Breast epithelium (tissue), 4 donors: ENCODE measurements at regions not wholly inside any gene's neighbourhood (a gene's known extent, or its start where the extent isn't known, plus 50 kb on each side); places are given as distances from the start of the nearest gene placed in this dataset.

Experiments
- DNase-seq, 2 donors: peaks; one replicate each; pipeline ENCODE4 v3.0.0-alpha.2; 2019; ENCODE audit warnings: low spot score in 2 of 2
- H3K27ac ChIP-seq, 2 donors: fragments of 200-600 bp; sonication (generic) in 1 of 2; one replicate each; pipeline ENCODE4 v1.5.1; 2016 to 2019; ENCODE audit warnings: mild to moderate bottlenecking in 1 of 2
- H3K27me3 ChIP-seq, 2 donors: fragments of 200-600 bp; sonication (generic) in 1 of 2; one replicate each; pipeline versions ENCODE4 v1.5.1 to v1.6.0; 2017 to 2019; ENCODE audit warnings: control low read depth in 1 of 2, mild to moderate bottlenecking in 1 of 2
- H3K36me3 ChIP-seq: fragments of 200-600 bp; one replicate; pipeline ENCODE4 v1.5.1; 2019
- H3K4me1 ChIP-seq, 2 donors: fragments of 200-600 bp; sonication (generic); one replicate each; pipeline ENCODE4 v1.5.1; 2016 to 2019; ENCODE audit warnings: control low read depth in 1 of 2
- H3K4me3 ChIP-seq, 3 donors: fragments of 200-600 bp; sonication (generic); 1 replicate in 2 of 3; 2 replicates in 1 of 3; pipeline ENCODE4 v1.5.1; 2016 to 2019; ENCODE audit warnings: mild to moderate bottlenecking in 3 of 3, moderate library complexity in 2 of 3
- H3K9me3 ChIP-seq, 2 donors: fragments of 200-600 bp; sonication (generic) in 1 of 2; one replicate each; pipeline ENCODE4 v1.5.1; 2016 to 2019; ENCODE audit warnings: control low read depth in 1 of 2
- POLR2A ChIP-seq: fragments of 450-650 bp; IDR thresholded peaks from one replicate; pipeline ENCODE4 v1.6.1; 2016; ENCODE audit warnings: antibody characterized with exemption, mild to moderate bottlenecking, moderate library complexity
- POLR2AphosphoS5 ChIP-seq, 3 donors: sonication (generic); formaldehyde crosslinking; IDR thresholded peaks; one replicate each; pipeline ENCODE4 v1.6.1; 2017; ENCODE audit warnings: antibody characterized with exemption in 3 of 3
- intact Hi-C: fragments of 100-400 bp; cut with DNase I; formaldehyde crosslinking; loops from one replicate; pipeline ENCODE4 v1.15.1; 2023; ENCODE audit warnings: low total_unique reads
- TF ChIP-seq, protein P1 (sequence below), 3 donors: fragments of 450-650 bp; IDR thresholded peaks; one replicate each; pipeline ENCODE4 v1.5.1; 2016 to 2017; ENCODE audit warnings: antibody characterized with exemption in 3 of 3, mild to moderate bottlenecking in 3 of 3, moderate library complexity in 3 of 3

DNA sequence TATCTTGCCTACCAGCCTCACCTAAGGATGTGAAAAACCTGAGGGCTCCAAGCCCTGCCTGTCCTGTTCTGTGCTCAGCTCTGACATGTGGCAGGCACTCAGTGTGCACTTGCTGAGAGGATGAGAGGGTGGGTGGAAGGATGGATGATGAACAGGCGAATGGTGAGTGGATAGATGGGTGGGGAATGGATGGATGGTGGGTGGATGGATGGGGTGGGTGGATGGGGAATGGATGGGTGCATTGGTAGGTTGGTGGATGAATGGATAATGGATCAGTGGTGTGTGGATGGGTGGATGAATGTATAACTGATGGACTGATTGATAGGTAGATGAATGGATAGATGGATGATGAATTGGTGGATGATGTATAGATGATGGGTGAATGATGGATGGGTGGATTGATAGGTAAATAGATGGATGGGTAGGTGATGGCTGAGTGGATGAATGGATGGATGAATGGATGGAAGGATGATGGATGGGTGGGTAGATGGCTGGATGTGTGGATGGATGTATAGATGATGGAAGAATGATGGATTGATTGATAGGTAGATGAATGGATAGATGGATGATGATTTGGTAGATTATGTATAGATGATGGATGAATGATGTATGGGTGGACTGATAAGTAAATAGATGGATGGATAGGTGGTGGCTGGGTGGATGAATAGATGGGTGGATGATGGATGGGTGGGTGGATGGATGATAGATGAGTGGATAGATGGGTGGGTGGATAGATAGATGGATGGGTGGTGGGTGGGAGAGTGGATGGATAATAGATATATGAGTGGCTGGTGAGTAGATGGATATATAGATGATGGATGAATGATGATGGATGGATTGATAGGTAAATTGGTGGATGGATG is 69.3 kb upstream of the NKX1-1 start:
- Histone ChIP-seq H3K27ac (no peak overlapping the region), H3K9me3 (peaks cover 7 to 13% of the 10 kb centered on the region in 2 donors), H3K4me3 (no peak overlapping the region), H3K27me3 (peaks cover 0 to 45% of the 10 kb centered on the region in 2 donors), H3K36me3 (no peaks in the 10 kb centered on the region), H3K4me1 (no peaks in the 10 kb centered on the region)
- intact Hi-C loops, result no loop called here
- TF ChIP-seq POLR2AphosphoS5 (IDR thresholded peaks at IDR 0.05) (no peak), POLR2A (no peak)
- TF ChIP-seq, protein P1, sequence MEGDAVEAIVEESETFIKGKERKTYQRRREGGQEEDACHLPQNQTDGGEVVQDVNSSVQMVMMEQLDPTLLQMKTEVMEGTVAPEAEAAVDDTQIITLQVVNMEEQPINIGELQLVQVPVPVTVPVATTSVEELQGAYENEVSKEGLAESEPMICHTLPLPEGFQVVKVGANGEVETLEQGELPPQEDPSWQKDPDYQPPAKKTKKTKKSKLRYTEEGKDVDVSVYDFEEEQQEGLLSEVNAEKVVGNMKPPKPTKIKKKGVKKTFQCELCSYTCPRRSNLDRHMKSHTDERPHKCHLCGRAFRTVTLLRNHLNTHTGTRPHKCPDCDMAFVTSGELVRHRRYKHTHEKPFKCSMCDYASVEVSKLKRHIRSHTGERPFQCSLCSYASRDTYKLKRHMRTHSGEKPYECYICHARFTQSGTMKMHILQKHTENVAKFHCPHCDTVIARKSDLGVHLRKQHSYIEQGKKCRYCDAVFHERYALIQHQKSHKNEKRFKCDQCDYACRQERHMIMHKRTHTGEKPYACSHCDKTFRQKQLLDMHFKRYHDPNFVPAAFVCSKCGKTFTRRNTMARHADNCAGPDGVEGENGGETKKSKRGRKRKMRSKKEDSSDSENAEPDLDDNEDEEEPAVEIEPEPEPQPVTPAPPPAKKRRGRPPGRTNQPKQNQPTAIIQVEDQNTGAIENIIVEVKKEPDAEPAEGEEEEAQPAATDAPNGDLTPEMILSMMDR (IDR thresholded peaks at IDR 0.05), result no peak
- peak in 1 of 2 donors; percentile 9 for DNase-seq

DNA sequence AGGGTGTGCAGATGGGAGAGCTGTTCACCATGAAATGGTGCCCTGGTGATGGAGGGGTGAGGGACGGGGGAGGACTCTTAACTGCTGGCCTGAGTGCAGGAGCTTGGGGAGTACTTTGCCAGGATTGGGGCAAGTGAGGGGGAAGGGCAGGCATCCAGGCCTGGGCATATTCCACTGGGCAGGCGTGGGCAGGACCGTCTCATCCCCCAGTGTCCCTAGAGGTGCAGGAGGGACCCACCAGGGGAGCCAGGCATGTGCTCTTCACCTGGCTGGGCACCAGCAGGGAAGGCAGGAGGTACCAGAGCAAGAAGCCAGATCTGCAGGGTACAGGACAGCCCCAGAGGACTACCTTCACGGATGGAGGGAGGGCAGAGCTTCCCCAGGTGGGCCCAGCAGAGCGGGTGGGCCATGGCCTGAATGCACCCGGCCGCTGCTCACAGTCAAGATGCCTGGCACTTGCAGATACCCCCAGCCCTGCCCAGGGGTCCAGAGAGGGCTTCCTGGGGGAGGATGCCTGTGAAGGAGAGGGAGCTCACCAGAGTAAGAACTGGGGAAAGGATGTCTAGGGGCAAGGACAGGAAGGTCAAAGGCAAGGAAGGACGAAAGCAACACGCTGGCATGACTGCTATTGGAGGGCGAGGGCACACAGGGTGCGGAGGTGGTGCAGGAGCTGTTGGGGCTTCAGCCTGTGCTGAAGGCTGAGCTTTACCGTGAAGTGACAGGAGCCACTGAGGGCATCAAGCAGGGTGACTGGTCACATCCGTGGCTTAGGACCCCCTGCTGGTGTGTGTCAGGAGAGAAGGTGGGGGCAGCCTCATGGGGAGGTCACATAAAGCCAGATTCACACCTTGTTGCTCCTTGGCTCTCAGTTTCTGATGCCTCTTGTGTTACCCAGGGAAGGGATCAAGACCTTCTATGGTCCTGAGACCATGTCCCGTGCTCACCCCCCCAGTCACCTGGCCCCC is 68.2 kb upstream of the NKX1-1 start:
- H3K4me3 ChIP-seq, result no peak overlapping the region
- no peak overlapping the region for H3K27ac ChIP-seq
- H3K27me3 ChIP-seq, result peaks cover 0 to 56% of the 10 kb centered on the region in 2 donors
- H3K9me3 ChIP-seq, result peaks cover 0 to 2% of the 10 kb centered on the region in 2 donors
- DNase-seq, result peak in 1 of 2 donors; percentile 39
- H3K36me3 ChIP-seq, result no peaks in the 10 kb centered on the region
- H3K4me1 ChIP-seq, result no peaks in the 10 kb centered on the region
- TF ChIP-seq POLR2A (no peak), POLR2AphosphoS5 (IDR thresholded peaks at IDR 0.05) (no peak)
- TF ChIP-seq, protein P1 (IDR thresholded peaks at IDR 0.05), result no peak
- intact Hi-C loops, result no loop called here

DNA sequence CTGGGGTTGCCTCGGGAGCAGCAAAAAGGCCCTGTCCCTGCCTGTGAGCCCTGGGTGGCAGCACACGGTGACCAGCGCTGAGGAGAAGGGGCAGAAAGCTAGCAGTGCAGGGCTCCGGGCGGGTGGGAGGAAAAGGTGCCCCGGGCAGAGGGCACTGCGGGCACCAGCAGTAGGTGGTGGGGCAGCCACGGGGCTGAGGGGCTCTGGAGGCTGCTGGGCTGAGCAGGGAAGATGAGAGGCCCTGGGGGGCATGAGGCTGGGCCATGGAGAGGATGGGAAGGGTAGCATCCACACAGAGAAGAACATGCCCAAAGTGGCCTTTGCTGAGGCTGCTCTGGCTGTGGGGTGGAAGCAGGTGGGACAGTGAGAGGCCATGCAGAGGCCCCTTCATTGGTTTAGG is 67.5 kb upstream of the NKX1-1 start:
- Histone ChIP-seq H3K27ac (no peak overlapping the region), H3K36me3 (no peaks in the 10 kb centered on the region), H3K4me3 (no peak overlapping the region), H3K9me3 (peaks cover 0 to 2% of the 10 kb centered on the region in 2 donors), H3K4me1 (no peaks in the 10 kb centered on the region), H3K27me3 (peaks cover 0 to 60% of the 10 kb centered on the region in 2 donors)
- intact Hi-C loops, result no loop called here
- TF ChIP-seq, protein P1 (IDR thresholded peaks at IDR 0.05), result no peak
- no peak for TF ChIP-seq POLR2AphosphoS5 (IDR thresholded peaks at IDR 0.05)
- TF ChIP-seq POLR2A, result no peak
- DNase-seq, result peak in 1 of 2 donors; percentile 1

DNA sequence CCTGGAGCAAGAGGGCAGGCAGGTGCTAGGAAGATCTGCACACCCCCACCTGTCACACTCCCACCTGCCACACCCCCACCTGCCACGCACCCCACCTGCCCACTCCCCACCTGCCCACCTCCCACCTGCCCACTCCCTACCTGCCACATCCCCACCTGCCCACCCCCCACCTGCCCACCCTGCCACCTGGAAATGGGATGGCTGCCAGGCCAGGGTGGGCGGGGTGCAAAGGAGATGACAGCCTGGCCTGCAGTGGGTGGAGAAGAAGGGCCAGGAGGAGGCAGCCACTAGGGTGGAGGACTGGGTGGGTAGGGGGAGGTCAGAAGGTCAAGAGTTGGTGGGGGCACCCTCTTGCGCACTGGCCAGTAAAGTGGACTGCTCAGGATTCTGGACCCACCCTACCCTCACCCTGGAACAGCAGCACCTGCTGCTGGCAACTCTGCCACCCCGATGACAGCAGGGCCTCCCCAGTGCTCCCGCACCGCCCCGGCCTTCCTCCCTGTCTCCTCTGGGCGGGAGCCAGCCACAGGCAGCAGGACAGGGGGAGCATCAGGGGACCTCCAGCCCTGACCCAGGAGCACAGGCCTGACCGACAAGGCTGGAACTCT is 66.8 kb upstream of the NKX1-1 start:
- Histone ChIP-seq H3K36me3 (no peaks in the 10 kb centered on the region), H3K9me3 (peaks cover 0 to 5% of the 10 kb centered on the region in 2 donors), H3K4me1 (no peaks in the 10 kb centered on the region), H3K27ac (no peak overlapping the region), H3K4me3 (no peak overlapping the region), H3K27me3 (peaks cover 0 to 60% of the 10 kb centered on the region in 2 donors)
- peak in 1 of 2 donors; percentile 38 for DNase-seq
- intact Hi-C loops, result no loop called here
- TF ChIP-seq, protein P1 (IDR thresholded peaks at IDR 0.05), result no peak
- TF ChIP-seq POLR2A (no peak), POLR2AphosphoS5 (IDR thresholded peaks at IDR 0.05) (no peak)
